HG02571 (cell line): ENCODE measurements at regions not wholly inside any gene's neighbourhood (a gene's known extent, or its start where the extent isn't known, plus 50 kb on each side); places are given as distances from the start of the nearest gene placed in this dataset.

Experiments
- ATAC-seq: cut with Tn5 transposase; IDR thresholded peaks from one replicate; pipeline ENCODE4 v1.9.1; 2021; ENCODE audit warnings: mild to moderate bottlenecking, moderate library complexity; ENCODE audit not compliant: unreplicated experiment

GRCh38 chr5:174425271-174425963 is 299.0 kb upstream of the MSX2 start:
- ATAC-seq, result no peak

GRCh38 chr5:174425964-174426290 is 298.5 kb upstream of the MSX2 start:
- ATAC-seq, result no peak

DNA sequence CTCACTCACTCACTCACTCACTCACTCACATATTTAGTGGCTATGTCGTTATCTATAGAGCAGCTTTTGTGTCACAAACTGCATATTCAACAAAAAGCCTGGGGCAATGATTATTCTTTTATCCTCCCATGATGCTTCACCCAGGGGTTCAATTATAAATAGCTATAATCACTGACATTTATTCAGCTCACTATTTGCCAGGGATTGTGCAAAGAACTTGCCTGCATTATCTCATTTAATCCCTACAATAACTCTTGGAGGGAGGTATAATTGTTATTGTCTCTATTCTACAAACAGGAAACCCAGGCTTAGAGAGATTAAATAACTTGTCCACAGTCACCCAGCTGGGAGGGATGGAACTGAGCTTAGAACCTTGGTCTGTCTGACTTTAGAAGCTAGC is 298.0 kb upstream of the MSX2 start:
- no peak for ATAC-seq

DNA sequence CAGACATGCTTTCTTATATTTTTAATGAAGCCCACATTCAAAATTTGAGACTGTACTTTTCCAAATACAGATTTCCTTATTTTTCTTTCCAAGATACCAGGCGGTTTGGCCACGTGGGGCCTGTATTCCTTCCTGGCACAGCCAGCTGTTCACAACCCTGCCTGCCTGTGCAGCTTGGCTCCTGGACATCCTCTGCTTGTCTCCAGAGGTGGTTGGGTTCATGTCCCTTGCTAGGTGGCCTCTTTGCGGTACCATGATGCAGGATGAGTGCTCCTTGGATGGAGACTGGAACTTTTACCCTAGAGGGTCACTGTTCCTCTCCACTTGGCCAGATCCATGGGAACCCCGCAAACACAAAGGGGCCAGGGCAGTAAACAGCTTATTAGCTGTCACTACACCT is 297.5 kb upstream of the MSX2 start:
- no peak for ATAC-seq

DNA sequence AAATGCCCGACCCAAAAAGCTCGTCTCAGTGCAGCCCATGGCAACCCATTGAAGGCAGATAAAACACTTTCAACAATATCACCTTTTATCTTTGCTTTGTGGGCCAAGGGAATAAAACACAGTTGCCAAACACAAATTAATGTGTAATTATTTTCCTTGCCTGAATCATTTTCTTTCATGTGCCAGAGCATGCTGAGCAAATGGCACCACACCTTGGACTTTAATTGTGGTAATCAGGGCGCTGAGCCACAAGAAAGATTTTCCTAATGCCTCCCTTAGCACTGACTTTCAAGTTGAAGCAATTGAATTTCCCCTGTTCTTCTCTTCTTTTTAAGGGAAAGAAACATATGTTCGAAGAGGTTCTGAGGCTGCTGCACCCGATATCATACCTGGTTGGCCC is 297.1 kb upstream of the MSX2 start:
- ATAC-seq, result no peak

GRCh38 chr5:174428895-174429294 is 295.5 kb upstream of the MSX2 start:
- ATAC-seq, result no peak

DNA sequence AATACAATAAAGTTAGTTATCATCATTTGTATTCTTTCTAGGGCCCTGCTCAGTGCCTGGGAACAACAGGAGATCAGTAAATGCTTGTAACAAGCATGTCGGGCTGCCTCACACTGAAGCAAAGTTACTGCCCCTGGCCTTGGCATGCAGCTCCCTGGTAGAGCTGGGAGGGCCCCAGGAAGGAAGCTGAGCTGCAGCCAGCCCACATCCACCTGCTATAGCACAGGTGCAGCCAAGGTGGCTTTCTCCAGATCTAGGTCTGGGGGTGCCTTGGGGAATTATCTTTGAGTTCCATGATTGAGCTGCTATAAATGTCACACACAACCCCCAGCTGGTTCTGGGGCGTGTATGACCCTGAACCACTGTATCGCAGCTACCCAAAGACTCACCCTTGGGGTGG is 293.4 kb upstream of the MSX2 start:
- ATAC-seq, result no peak

GRCh38 chr5:174431504-174431903 is 292.9 kb upstream of the MSX2 start:
- no peak for ATAC-seq

DNA sequence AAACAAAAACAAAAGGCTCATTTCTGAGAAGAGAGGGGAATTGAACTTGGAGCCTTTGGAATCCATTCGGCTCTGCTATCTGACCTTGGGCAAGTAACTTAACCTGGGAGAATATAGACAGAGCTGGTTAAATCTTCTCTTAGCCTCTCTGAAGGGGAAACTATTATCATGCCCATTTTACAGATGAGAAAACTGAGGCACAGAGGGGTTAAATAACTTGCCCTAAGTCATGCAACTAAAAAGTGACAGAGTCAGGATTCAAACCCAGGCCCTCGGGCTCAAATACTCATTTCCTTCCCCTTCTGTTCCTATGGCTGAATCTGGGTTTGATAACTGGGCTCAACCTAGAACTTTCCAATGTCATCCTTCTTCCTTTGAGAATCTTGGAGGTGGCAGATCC is 291.3 kb upstream of the MSX2 start:
- no peak for ATAC-seq

DNA sequence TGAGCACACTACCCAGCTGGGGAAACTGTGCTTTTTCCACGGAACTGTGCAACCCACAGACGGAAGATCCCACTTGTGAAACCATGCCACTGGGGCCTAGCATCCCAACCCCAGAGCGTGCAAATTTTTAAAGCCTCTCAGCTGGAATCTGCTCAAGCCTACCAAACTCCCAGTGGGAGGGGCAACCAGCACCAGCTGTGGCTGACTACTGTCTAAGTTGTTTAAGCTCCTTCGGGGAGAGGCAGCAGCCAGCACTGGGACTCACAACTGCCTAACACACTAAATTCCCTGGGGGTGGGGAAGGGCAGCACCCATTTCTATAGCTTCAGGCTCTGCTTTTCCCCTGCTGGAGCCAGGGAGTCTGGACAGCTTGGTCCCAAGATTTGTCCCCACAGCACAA is 287.6 kb upstream of the MSX2 start:
- ATAC-seq, result no peak

DNA sequence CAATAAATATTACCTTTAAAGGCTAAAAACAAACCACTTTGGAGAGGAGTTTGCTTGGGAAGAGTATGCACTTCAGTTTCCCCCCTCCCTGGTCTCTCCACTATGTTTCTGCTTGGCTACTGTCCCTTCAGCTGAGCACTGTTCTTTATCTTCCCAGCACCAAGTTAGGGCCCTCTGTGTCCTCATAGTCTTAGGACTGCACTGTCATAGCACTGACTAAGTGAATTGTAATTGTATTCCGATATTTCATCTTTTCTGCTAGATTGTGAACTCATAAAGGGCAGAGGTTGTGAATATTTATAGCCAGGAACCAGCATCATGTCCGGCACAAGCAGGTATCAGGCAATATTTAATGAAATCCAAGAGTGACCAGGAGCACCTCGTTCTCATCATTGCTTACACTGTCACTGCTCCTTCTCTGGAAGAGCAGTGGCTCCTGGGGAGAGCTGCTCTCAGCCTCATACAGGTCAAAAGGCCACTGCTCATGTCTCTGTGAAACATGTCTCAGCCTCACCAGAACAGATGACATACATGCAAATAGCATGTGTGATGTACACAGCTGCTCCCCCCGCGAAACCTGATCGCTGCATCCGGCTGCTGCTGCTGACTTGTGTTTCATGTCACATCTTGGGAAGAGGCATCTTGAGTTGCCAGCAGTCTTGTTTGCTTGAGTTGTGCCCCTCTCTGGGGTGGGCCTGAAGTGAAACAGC is 279.7 kb upstream of the MSX2 start:
- ATAC-seq, result no peak

GRCh38 chr5:174446446-174446845 is 277.9 kb upstream of the MSX2 start:
- no peak for ATAC-seq

GRCh38 chr5:174446988-174447387 is 277.4 kb upstream of the MSX2 start:
- no peak for ATAC-seq

DNA sequence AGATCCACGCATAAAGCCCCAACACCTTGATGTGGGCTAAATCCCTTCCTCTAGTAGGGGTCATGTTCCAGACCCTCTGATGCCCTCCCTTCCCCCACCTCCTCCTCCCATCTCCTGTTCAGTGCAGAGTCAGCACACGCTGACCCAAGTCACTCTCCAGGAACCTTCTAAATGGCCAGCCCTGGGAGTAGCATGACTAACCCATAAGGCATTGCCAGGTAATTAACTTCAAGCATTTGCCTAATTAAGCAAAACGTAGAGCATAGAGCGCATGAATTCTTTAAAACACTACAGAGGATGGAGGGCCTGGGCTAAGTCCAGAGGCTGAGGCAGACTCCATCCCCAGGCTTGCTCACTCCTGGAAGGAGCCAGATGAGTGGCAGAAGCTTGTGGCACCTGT is 276.3 kb upstream of the MSX2 start:
- no peak for ATAC-seq

DNA sequence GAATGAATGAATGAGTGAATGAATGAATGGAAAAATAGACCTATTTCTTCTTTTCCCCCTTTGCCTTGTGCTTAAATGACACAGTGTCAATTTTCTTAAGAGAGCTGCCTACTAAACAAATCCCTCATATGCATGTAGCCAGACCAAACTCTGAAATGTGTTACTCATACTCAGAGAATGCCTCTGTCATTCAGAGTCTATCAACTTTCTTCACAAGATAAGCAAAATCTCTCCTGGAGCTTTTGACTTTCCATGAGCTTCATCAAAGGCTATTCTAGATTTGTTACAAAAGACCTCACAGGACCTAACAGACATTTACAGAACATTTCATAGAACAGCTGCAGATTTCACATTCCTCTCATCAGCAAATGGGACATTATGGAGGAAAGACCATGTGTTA is 275.7 kb upstream of the MSX2 start:
- no peak for ATAC-seq

GRCh38 chr5:174453690-174454089 is 270.7 kb upstream of the MSX2 start:
- ATAC-seq, result no peak

DNA sequence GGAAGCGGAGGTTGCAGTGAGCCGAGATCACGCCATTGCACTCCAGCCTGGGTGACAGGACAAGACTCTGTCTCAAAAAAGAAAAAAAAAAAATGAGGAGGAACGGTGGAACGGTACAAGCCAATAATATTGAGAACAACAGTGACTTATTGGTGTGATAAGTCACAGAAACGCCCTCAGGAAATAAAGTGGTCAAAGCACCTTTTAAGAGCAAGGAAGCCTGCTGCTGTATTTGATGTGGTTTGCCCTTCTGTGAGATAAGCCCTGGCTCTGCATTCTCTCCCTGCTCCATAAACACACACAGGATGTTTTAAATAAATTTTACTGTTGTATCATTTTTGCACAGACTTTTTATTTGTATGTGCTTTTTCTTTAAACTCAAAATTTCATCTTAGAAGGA is 269.9 kb upstream of the MSX2 start:
- no peak for ATAC-seq

DNA sequence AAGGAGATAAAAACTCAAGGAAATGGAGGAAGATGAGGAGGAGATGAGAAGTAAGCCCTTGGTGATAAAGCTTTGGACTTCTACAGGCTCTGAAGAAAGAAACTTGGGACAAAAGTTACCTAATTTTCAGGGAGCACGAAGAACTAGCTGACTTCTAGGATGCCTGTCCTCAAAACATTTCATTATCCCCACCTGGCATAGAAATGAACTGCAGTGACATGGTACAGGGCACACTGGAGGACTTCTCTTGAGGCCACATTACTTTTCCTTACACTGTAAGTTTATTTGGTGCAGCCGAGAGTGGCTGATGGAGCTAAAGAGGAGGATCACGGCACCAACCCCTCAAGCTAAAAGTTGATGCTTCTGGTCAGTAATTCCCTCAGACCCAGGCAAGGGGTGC is 269.5 kb upstream of the MSX2 start:
- no peak for ATAC-seq

- ATAC-seq, result no peak
Observed at GRCh38 chr5:174455301-174455700, 269.1 kb upstream of the MSX2 start.

DNA sequence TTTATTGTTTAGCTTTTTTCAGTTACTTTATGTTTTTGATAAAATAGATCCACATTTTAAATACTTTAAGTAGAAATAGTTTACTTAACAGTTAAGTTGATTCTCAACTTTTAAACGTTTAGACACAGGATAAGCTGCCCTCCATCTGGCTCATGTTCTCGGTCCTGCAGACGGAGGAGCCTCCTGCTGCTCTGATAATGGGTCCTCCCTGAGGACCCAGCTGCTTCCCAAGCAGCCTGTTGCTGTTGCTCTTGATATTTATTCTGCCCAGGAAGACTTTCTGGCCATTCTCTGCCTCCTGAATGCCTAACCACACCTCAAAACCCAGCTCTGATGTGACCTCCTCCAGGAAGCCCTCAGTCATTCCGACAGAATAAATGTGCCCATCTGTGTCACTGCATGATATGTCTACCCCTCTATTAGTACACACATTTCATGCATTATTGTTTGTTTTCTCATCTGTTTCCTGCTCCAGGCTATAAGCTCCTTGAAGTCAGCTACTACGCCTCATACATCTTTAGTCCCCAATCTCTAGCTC is 267.2 kb upstream of the MSX2 start:
- no peak for ATAC-seq

DNA sequence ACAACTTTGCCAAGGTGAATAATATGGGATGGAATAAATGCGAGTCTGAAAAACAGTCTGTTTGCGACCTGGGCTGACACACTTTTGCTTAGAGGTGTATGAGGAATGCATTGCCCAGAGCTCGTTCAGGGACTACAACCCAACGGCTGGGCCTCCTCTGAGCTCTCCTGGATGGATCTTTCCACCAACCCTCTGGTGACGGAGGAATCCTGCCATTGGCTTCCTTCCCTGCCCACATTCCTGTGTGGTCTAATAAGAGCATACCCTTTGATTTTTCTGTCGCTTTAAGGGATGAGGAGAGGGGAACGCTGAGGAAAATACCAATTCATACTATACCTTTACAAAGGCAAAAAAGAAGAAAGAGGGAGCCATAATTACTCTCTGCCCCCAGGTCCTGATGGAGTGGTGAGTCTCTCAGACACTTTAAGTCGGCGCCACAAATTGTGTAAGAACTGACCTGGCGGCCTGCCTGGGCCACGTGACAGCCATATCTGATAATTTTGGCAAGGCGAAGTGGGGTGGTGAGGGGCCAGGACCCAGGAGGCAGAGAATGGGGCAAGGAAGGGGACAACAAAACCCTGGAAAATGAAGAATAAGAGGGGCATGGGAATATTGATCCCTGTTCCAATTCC is 265.2 kb upstream of the MSX2 start:
- ATAC-seq, result no peak

DNA sequence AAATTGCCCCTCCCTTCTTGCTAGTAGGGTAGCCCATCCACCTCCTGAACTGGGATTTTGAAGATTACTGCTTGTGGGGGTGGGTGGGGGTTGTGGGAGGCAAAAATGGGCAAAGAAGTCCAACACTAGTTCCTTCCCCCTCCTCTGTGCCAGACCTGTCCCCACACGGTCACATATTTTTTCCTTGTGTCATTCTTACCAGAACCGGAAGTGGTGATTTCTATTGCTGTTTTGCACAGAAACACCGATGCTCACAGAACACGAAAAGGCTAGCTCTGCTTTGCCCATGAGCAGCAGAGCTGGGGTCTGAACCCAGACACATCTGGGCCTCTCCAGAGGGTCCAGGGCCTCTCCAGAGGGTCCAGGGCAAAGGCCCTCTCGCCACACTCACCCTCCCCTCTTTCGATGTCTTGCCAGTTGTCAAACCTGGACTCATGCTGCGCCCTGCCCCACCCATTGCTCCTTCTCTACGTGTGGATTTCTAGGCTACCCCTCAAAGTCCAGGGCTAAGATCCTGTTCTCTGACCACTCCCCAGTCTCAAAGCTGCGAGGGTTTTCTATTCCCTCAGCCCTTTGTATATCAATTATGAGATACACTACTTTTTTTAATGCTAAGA is 264.4 kb upstream of the MSX2 start:
- ATAC-seq, result no peak
